ENCODE measurements at regions not wholly inside any gene's neighbourhood (a gene's known extent, or its start where the extent isn't known, plus 50 kb on each side); places are given as distances from the start of the nearest gene placed in this dataset.

- TF ChIP-seq, protein P1, sequence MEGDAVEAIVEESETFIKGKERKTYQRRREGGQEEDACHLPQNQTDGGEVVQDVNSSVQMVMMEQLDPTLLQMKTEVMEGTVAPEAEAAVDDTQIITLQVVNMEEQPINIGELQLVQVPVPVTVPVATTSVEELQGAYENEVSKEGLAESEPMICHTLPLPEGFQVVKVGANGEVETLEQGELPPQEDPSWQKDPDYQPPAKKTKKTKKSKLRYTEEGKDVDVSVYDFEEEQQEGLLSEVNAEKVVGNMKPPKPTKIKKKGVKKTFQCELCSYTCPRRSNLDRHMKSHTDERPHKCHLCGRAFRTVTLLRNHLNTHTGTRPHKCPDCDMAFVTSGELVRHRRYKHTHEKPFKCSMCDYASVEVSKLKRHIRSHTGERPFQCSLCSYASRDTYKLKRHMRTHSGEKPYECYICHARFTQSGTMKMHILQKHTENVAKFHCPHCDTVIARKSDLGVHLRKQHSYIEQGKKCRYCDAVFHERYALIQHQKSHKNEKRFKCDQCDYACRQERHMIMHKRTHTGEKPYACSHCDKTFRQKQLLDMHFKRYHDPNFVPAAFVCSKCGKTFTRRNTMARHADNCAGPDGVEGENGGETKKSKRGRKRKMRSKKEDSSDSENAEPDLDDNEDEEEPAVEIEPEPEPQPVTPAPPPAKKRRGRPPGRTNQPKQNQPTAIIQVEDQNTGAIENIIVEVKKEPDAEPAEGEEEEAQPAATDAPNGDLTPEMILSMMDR (IDR thresholded peaks at IDR 0.05) = no peak
Measured at GRCh38 chr1:87977145-87977544, 648.5 kb downstream of the LMO4 start.

- TF ChIP-seq, protein P1 (IDR thresholded peaks at IDR 0.05) = no peak
Measured at GRCh38 chr1:87979079-87979478, 650.4 kb downstream of the LMO4 start.

DNA sequence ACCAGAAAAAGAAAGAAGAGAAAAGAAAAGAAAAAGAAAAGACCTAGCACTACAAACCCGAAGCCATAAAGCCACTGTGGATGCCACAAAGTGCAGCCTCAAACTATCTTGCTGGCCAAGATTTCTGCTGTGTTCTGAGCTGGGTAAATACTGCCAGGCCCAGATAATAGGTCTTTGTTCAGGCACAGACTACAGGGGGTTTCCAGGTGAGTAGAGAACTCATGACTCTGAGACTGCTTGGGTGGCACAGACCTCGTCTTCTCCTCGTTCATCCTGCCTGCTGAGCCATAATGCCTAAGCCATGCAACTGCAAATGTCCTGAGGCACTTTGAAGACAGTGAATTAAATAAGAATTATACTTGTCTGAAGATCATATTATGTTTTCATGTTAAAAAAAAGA is 651.8 kb downstream of the LMO4 start:
- TF ChIP-seq, protein P1 (IDR thresholded peaks at IDR 0.05) = no peak

DNA sequence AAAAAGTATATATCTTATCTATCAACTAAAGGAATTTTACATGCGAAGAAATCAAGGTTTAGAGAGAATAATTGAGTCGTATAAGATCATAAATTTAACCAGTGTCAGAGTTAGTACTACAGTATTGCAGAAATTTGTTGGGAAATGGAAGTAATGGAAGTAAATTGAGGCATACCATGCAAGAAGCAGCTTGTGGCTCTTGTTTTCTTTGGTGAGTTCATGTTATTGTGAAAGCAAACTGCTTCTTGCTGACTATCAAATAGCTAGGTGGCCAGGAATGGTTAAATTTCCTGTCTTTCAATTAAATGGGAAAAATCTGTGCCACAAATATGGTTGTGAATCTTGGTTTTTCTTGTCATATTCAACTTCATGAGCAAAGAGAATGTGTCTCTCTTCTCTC is 652.7 kb downstream of the LMO4 start:
- TF ChIP-seq, protein P1 (IDR thresholded peaks at IDR 0.05) = no peak

DNA sequence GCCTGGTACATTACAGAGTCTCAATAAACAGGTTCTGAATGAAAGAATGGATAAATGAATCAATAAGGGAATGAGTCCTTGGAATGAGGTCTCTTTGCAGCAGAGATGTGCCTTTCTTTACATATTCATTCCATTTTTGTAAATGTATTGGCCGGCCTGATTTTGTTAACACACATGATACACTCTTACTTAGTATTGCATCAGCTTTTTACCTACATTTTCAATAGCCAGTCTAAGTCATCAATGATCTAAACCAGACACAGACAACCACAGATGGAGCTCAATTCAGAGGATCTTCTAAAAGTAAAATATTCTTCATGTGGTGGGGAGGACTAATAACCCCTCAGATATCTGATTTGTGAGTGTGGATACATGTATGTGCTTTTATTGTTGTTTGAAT is 653.1 kb downstream of the LMO4 start:
- TF ChIP-seq, protein P1 (IDR thresholded peaks at IDR 0.05) = no peak

GRCh38 chr1:87983841-87984240 is 655.2 kb downstream of the LMO4 start:
- TF ChIP-seq, protein P1 (IDR thresholded peaks at IDR 0.05) = no peak

GRCh38 chr1:87985071-87985470 is 656.4 kb downstream of the LMO4 start:
- TF ChIP-seq, protein P1 (IDR thresholded peaks at IDR 0.05) = no peak

GRCh38 chr1:87986130-87986866 is 657.6 kb downstream of the LMO4 start:
- TF ChIP-seq, protein P1 (IDR thresholded peaks at IDR 0.05) = peak; percentile 32; the same call in 1 of the 2 replicates
